ENCODE measurements at regions not wholly inside any gene's neighbourhood (a gene's known extent, or its start where the extent isn't known, plus 50 kb on each side); places are given as distances from the start of the nearest gene placed in this dataset.

- TF ChIP-seq POLR2A (IDR thresholded peaks at IDR 0.05) (no peak), CTCF (IDR thresholded peaks at IDR 0.05) (no peak), EP300 (IDR thresholded peaks at IDR 0.05) (no peak)
Observed at GRCh38 chr18:56083097-56083521, 495.1 kb upstream of the TCF4 start.

All from ovary (tissue), 3 donors.